Stimulated activated CD8-positive, alpha-beta memory T cell treated with anti-CD3 and anti-CD28 coated beads, Interleukin-7, amount 100 ng/mL, for 1 hour (primary cell): ENCODE measurements at regions not wholly inside any gene's neighbourhood (a gene's known extent, or its start where the extent isn't known, plus 50 kb on each side); places are given as distances from the start of the nearest gene placed in this dataset.

Source experiments
- DNase-seq, 2 donors: peaks; one replicate each; pipeline ENCODE4 v3.0.0-alpha.2; 2020; ENCODE audit warnings: low read depth in 2 of 2

- no peak for DNase-seq
Observed at GRCh38 chr3:16112910-16113504, 61.5 kb upstream of the GALNT15 start.

DNA sequence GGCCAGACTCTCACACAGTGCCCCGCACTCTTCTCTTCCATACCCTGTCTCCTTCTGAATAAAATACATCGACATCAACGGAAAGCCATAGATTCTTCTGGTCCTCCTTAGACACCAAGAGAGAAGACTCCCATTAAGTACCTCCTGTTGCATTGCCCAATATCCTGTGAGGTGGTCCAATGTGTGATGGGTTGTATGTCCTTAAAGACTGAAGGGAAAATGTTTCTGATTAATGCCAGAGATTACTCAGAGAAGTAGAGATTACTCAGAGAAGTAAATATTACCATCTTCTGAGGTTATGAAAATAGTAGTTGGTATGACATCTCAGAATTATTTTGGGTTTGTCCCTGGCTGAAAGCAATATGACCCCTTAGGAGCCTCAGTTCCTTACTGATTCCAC is 60.8 kb upstream of the GALNT15 start:
- no peak for DNase-seq

- DNase-seq, result no peak
Observed at GRCh38 chr3:16114429-16114828, 60.1 kb upstream of the GALNT15 start.

GRCh38 chr3:16114930-16115329 is 59.5 kb upstream of the GALNT15 start:
- no peak for DNase-seq

DNA sequence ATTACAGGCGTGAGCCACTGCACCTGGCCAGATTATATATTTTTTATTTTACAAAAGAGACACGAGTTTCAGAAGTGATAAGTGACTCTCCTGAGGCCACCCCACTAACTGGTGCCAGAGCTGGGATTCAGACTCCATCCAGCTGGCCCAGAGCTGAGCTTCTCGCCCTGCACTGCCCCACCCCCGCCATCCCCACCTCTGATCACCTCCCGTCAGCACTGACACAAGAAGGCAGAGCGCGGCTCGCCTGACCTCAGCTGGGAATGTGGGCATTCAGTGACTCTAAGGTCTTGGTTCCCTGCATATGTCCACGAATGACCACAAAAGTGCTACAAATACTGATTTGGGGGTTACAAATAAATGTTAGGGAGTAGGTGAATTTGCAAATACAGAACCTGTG is 56.1 kb upstream of the GALNT15 start:
- DNase-seq, result no peak

- no peak for DNase-seq
Observed at GRCh38 chr3:16119887-16120286, 54.6 kb upstream of the GALNT15 start.

DNA sequence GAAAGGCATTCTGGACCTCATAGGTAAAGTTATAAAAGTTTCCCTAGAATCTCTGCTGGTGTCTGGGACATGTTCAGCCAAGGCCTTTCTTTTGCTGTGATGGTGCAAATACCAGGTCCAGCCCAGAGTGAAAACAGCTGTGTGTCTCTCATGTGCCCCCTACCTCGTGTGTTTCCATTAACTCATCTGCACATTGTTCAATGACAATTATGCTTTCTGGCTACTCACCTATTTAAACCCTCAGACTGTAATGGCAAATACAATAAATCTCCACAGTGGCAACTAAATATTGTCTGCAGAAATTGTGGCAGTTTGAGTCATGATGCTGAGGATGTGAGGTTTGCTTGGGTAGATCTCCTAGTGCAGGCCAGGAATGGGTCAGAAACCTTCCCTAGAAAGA is 53.1 kb upstream of the GALNT15 start:
- no peak for DNase-seq

DNA sequence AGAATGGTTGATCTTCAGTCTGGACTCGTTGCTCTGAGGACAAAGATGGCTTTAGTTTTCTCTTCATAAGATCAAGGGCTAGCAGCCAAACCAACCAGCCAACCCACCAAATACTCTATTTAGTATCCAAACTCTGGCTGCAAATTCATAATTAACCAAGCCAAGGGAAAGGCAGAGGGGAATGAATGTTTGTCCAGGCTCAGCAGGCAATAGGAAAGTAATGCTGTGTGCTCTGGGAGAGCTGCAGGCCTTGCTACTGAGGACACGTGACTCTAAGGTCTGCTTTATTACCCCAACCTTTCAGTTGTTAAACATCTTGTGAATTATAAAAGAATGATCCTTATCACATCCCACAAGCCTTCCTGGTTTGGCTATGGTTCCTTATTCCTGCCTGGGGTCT is 52.3 kb upstream of the GALNT15 start:
- no peak for DNase-seq

DNA sequence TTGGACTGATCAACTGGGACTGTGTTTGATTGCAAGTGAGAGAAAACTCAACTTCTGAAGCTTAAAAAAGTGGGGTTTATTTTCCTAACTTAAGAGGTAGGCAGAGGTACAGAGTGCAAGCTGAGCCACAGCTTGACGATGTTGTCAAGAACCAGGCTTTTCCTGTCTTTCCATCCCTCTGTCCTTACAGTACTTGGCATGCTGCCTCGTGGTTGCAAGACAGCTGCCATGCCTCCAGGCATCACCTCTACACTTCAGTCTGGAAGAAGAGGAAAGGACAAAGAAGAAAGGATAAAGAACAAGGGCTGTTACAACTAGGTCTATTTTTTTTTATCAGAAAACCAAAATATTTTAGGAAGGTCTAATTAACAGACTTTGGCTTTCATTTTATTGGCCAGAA is 51.8 kb upstream of the GALNT15 start:
- DNase-seq, result no peak

- no peak for DNase-seq
Observed at GRCh38 chr3:16124636-16125035, 49.8 kb upstream of the GALNT15 start.
